ENCODE measurements at regions not wholly inside any gene's neighbourhood (a gene's known extent, or its start where the extent isn't known, plus 50 kb on each side); places are given as distances from the start of the nearest gene placed in this dataset.

GRCh38 chr10:121420006-121420405 lies 178.2 kb downstream of the FGFR2 start:
- Histone ChIP-seq H3K36me3 (ENCODE audit: low read length) (no peaks in the 10 kb centered on the region), H3K79me2 (ENCODE audit: insufficient read depth, low read length) (no peaks in the 10 kb centered on the region)

GRCh38 chr10:121422096-121422495 lies 176.1 kb downstream of the FGFR2 start:
- Histone ChIP-seq H3K27ac (ENCODE audit: low read depth, low read length) (no peak overlapping the region), H3K27me3 (ENCODE audit: low read length) (no peaks in the 10 kb centered on the region), H3K9me2 (replicated peaks; ENCODE audit: insufficient read depth, low read length) (no peaks in the 10 kb centered on the region), H3K36me3 (ENCODE audit: low read length) (no peaks in the 10 kb centered on the region), H4K20me1 (ENCODE audit: low read depth, low read length) (no peaks in the 10 kb centered on the region), H3K4me2 (ENCODE audit: low read depth, low read length, poor library complexity, severe bottlenecking) (no peak overlapping the region), H2AFZ (ENCODE audit: low read depth, low read length, severe bottlenecking) (no peak overlapping the region), H3K9me3 (ENCODE audit: insufficient read depth, low read length) (no peaks in the 10 kb centered on the region), H3K9ac (ENCODE audit: low read length) (no peak overlapping the region), H3K79me2 (ENCODE audit: insufficient read depth, low read length) (no peaks in the 10 kb centered on the region), H3F3A (ENCODE audit: insufficient read depth) (no peaks in the 10 kb centered on the region), H3K4me3 (ENCODE audit: insufficient read depth, low read length, poor library complexity, severe bottlenecking) (no peak overlapping the region)
- no peak for TF ChIP-seq CTCF (IDR thresholded peaks at IDR 0.05; ENCODE audit: insufficient read depth, low read length, poor library complexity, severe bottlenecking)
- no peak for TF ChIP-seq EZH2phosphoT487 (conservative IDR thresholded peaks at IDR 0.05; ENCODE audit: low read length)

More at GRCh38 chr10:121420006-121420405, 178.2 kb downstream of the FGFR2 start:
- no peaks in the 10 kb centered on the region for H3K9me3 ChIP-seq (ENCODE audit: insufficient read depth, low read length)
- no peaks in the 10 kb centered on the region for H3K9me2 ChIP-seq (replicated peaks; ENCODE audit: insufficient read depth, low read length)
- no peaks in the 10 kb centered on the region for H3F3A ChIP-seq (ENCODE audit: insufficient read depth)
- no peak overlapping the region for H2AFZ ChIP-seq (ENCODE audit: low read depth, low read length, severe bottlenecking)
- H4K20me1 ChIP-seq (ENCODE audit: low read depth, low read length): no peaks in the 10 kb centered on the region
- no peaks in the 10 kb centered on the region for H3K27me3 ChIP-seq (ENCODE audit: low read length)
- H3K4me2 ChIP-seq (ENCODE audit: low read depth, low read length, poor library complexity, severe bottlenecking): no peak overlapping the region
- H3K9ac ChIP-seq (ENCODE audit: low read length): no peak overlapping the region
- H3K4me3 ChIP-seq (ENCODE audit: insufficient read depth, low read length, poor library complexity, severe bottlenecking): no peak overlapping the region
- TF ChIP-seq EZH2phosphoT487 (conservative IDR thresholded peaks at IDR 0.05; ENCODE audit: low read length) (no peak), CTCF (IDR thresholded peaks at IDR 0.05; ENCODE audit: insufficient read depth, low read length, poor library complexity, severe bottlenecking) (no peak)
- H3K27ac ChIP-seq (ENCODE audit: low read depth, low read length): no peak overlapping the region

- Histone ChIP-seq H3K27ac (ENCODE audit: low read depth, low read length) (no peak overlapping the region), H3K27me3 (ENCODE audit: low read length) (no peaks in the 10 kb centered on the region), H3K36me3 (ENCODE audit: low read length) (no peaks in the 10 kb centered on the region), H3K9ac (ENCODE audit: low read length) (no peak overlapping the region), H3K4me3 (ENCODE audit: insufficient read depth, low read length, poor library complexity, severe bottlenecking) (no peak overlapping the region), H3K4me2 (ENCODE audit: low read depth, low read length, poor library complexity, severe bottlenecking) (no peak overlapping the region), H3F3A (ENCODE audit: insufficient read depth) (no peaks in the 10 kb centered on the region), H2AFZ (ENCODE audit: low read depth, low read length, severe bottlenecking) (no peak overlapping the region), H3K9me2 (replicated peaks; ENCODE audit: insufficient read depth, low read length) (no peaks in the 10 kb centered on the region), H3K9me3 (ENCODE audit: insufficient read depth, low read length) (no peaks in the 10 kb centered on the region), H4K20me1 (ENCODE audit: low read depth, low read length) (no peaks in the 10 kb centered on the region), H3K79me2 (ENCODE audit: insufficient read depth, low read length) (no peaks in the 10 kb centered on the region)
- TF ChIP-seq EZH2phosphoT487 (conservative IDR thresholded peaks at IDR 0.05; ENCODE audit: low read length): no peak
- no peak for TF ChIP-seq CTCF (IDR thresholded peaks at IDR 0.05; ENCODE audit: insufficient read depth, low read length, poor library complexity, severe bottlenecking)
Observed at GRCh38 chr10:121425623-121426022, 172.6 kb downstream of the FGFR2 start.
